GM12878 (cell line): ENCODE measurements at regions not wholly inside any gene's neighbourhood (a gene's known extent, or its start where the extent isn't known, plus 50 kb on each side); places are given as distances from the start of the nearest gene placed in this dataset.

ENCODE experiments used
- ATAC-seq: fragments of 200-7000 bp; cut with Tn5 transposase; 3 replicates; pipeline ENCODE4 v1.9.1; 2020; ENCODE audit warnings: mild to moderate bottlenecking, moderate library complexity
- BruUV-seq: library from RNA; stranded (reverse); fragments of 400-500 nt; replicated peaks from 2 replicates; lab custom pipeline; 2021; lab: Mats Ljungman, UMichigan
- CTCF ChIA-PET: fragments of 300-600 bp; sonication (Branson Sonifier 250); formaldehyde crosslinking; extraction: SDS; loops from one replicate; lab custom pipeline; 2021; ENCODE audit warnings: inconsistent platforms; lab: Yijun Ruan, JAX
- POLR2A ChIA-PET: fragments of 350-600 bp; formaldehyde crosslinking; extraction: SDS; loops from one replicate; lab custom pipeline; 2021; ENCODE audit warnings: inconsistent platforms; lab: Charles Lee
- RAD21 ChIA-PET: fragments of 300-600 bp; sonication (Branson Sonifier 250); formaldehyde crosslinking; loops from one replicate; lab custom pipeline; 2023; ENCODE audit warnings: antibody characterized with exemption; ENCODE audit not compliant: unreplicated experiment; lab: Charles Lee
- SMC1A ChIA-PET: fragments of 300-600 bp; sonication (Branson Sonifier 250); formaldehyde crosslinking; loops from one replicate; lab custom pipeline; 2023; ENCODE audit not compliant: unreplicated experiment, uncharacterized antibody; lab: Charles Lee
- DNase-seq: peaks from one replicate; pipeline ENCODE4 v3.0.0-alpha.2; 2011; ENCODE audit warnings: low read depth, low spot score
- FAIRE-seq: peaks from 3 replicates; lab custom pipeline; 2011; peaks lifted over from hg19 to GRCh38; lab: Jason Lieb, UNC
- H2AFZ ChIP-seq: 2 replicates; pipeline ENCODE4 v1.6.0; 2011; ENCODE audit warnings: low read depth, low read length, control low read depth; ENCODE audit not compliant: control insufficient read depth
- H3K27ac ChIP-seq: 2 replicates; pipeline ENCODE4 v1.5.1; 2011; ENCODE audit warnings: control low read depth; ENCODE audit not compliant: control insufficient read depth, insufficient read depth
- H3K27me3 ChIP-seq, 2 experiments: replicated peaks in 1 of 2; 2 replicates each; pipeline versions ENCODE4 v1.6.0 to v1.6.1; 2011; ENCODE audit warnings: low read length in 1 of 2; ENCODE audit not compliant: control insufficient read depth in 2 of 2, insufficient read depth in 2 of 2
- H3K36me3 ChIP-seq, 2 experiments: 2 replicates each; pipeline ENCODE4 v1.5.1; 2011; ENCODE audit warnings: low read length in 1 of 2; ENCODE audit not compliant: control insufficient read depth in 2 of 2, insufficient read depth in 2 of 2
- H3K4me1 ChIP-seq: 2 replicates; pipeline ENCODE4 v1.6.1; 2011; ENCODE audit warnings: mild to moderate bottlenecking, low read length, moderate library complexity, mixed read lengths; ENCODE audit not compliant: control insufficient read depth, insufficient read depth
- H3K4me2 ChIP-seq: 2 replicates; pipeline ENCODE4 v1.6.0; 2011; ENCODE audit warnings: control low read depth; ENCODE audit not compliant: control insufficient read depth, insufficient read depth
- H3K4me3 ChIP-seq: fragments of 200-600 bp; sonication (generic); 2 replicates; pipeline ENCODE4 v1.5.1; 2016
- H3K79me2 ChIP-seq: 2 replicates; pipeline ENCODE4 v1.6.0; 2011; ENCODE audit warnings: low read length; ENCODE audit not compliant: control insufficient read depth, insufficient read depth
- H3K9ac ChIP-seq: 2 replicates; pipeline ENCODE4 v1.8.0; 2011; ENCODE audit warnings: low read length, control low read depth, mixed read lengths; ENCODE audit not compliant: control insufficient read depth, insufficient read depth
- H3K9me3 ChIP-seq: replicated peaks from 3 replicates; pipeline ENCODE4 v1.5.1; 2011; ENCODE audit warnings: mild to moderate bottlenecking, low read length; ENCODE audit not compliant: control insufficient read depth, insufficient read depth
- H4K20me1 ChIP-seq: 2 replicates; pipeline ENCODE4 v1.6.0; 2011; ENCODE audit not compliant: control insufficient read depth, insufficient read depth
- ASH2L ChIP-seq: fragments of 300-600, 200-600 bp; sonication (generic); IDR thresholded peaks from 2 replicates; pipeline ENCODE4 v1.6.1; 2017; ENCODE audit warnings: low read depth, mild to moderate bottlenecking, borderline replicate concordance
- BCL11A ChIP-seq: IDR thresholded peaks from 2 replicates; pipeline ENCODE4 v1.6.1; 2011; ENCODE audit warnings: low read depth, low read length
- CHD1 ChIP-seq: IDR thresholded peaks from 2 replicates; pipeline ENCODE4 v1.6.1; 2012; ENCODE audit warnings: low read depth, low read length, improper control_type of control experiment
- HDAC2 ChIP-seq: fragments of 200-600 bp; sonication (generic); IDR thresholded peaks from 2 replicates; pipeline ENCODE4 v1.6.1; 2017
- KDM1A ChIP-seq: fragments of 200-600 bp; sonication (generic); IDR thresholded peaks from 2 replicates; pipeline ENCODE4 v1.6.1; 2016; ENCODE audit warnings: borderline replicate concordance
- MXI1 ChIP-seq: fragments of 150-350 bp; IDR thresholded peaks from 2 replicates; pipeline ENCODE4 v1.6.1; 2011; ENCODE audit warnings: low read depth, mild to moderate bottlenecking, inconsistent platforms, low read length, improper control_type of control experiment
- NR2C2 ChIP-seq: IDR thresholded peaks from 2 replicates; pipeline ENCODE4 v1.6.1; 2011; ENCODE audit warnings: borderline replicate concordance, low read depth; ENCODE audit not compliant: control insufficient read depth, insufficient read length
- PKNOX1 ChIP-seq: fragments of 450-650 bp; IDR thresholded peaks from 2 replicates; pipeline ENCODE4 v1.6.1; 2016; ENCODE audit warnings: mild to moderate bottlenecking
- PML ChIP-seq: IDR thresholded peaks from 2 replicates; pipeline ENCODE4 v1.6.1; 2012; ENCODE audit warnings: low read length, inconsistent platforms
- POU2F2 ChIP-seq: IDR thresholded peaks from 3 replicates; pipeline ENCODE4 v1.6.1; 2011; ENCODE audit warnings: low read depth, mild to moderate bottlenecking, low read length, borderline replicate concordance
- SUPT20H ChIP-seq: IDR thresholded peaks from 2 replicates; pipeline ENCODE4 v1.6.1; 2011; ENCODE audit warnings: low read depth, mild to moderate bottlenecking, low read length, moderate library complexity, borderline replicate concordance; ENCODE audit not compliant: control insufficient read depth
- WGBS: methylation state at CpG from one replicate; pipeline ENCODE4 v1.1.6; 2016; ENCODE audit warnings: low lambda C conversion rate; ENCODE audit not compliant: insufficient replicate concordance, insufficient coverage; ENCODE audit errors: missing lambda C conversion rate; 5-methylcytosine and 5-hydroxymethylcytosine counted together
- in situ Hi-C: fragments of 300-500 bp; cut with MboI; formaldehyde crosslinking; loops from 9 replicates; pipeline ENCODE4 v1.14.3; 2018; ENCODE audit warnings: mixed read lengths
- intact Hi-C: fragments of 100-400 bp; cut with micrococcal nuclease; formaldehyde crosslinking; loops from one replicate; pipeline ENCODE4 v1.14.2; 2022; ENCODE audit not compliant: unreplicated experiment
- TF ChIP-seq, protein P1 (sequence below): IDR thresholded peaks from 2 replicates; pipeline ENCODE4 v1.6.1; 2012; ENCODE audit warnings: low read depth, low read length, improper control_type of control experiment
- TF ChIP-seq, protein P2 (sequence below): fragments of 450-650 bp; IDR thresholded peaks from 2 replicates; pipeline ENCODE4 v1.6.1; 2014; ENCODE audit warnings: mild to moderate bottlenecking
- TF ChIP-seq, protein P3 (sequence below): IDR thresholded peaks from 2 replicates; pipeline ENCODE4 v1.6.1; 2011; ENCODE audit warnings: low read depth, mild to moderate bottlenecking, low read length, moderate library complexity, borderline replicate concordance; ENCODE audit errors: extremely low read depth

DNA sequence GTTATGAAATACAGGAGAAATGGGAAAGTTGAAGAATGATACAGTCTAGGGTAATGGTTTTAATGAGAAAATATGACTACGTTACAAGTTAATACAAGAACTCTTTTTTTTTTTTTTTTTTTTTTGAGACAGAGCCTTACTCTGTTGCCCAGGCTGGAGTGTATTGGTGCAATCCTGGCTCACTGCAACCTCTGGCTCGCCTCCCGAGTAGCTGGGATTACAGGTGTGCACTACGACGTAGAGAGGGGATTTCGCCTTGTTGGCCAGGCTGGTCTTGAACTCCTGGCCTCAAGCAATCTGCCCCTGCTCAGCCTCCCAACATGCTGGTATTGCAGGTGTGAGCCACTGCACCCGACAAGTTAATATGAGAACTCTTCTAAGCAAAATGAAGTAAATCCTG, 77.1 kb upstream of the SELENOP start:
- Histone ChIP-seq H3K36me3 (no peaks in the 10 kb centered on the region), H2AFZ (no peak overlapping the region), H3K79me2 (no peaks in the 10 kb centered on the region), H3K27me3 (no peaks in the 10 kb centered on the region; a peak in 1 of 4 replicates), H3K4me1 (no peaks in the 10 kb centered on the region), H3K4me2 (no peak overlapping the region), H4K20me1 (no peaks in the 10 kb centered on the region), H3K27ac (no peak overlapping the region), H3K9me3 (no peaks in the 10 kb centered on the region), H3K9ac (no peak overlapping the region), H3K4me3 (no peak overlapping the region)
- DNase-seq (no peak), FAIRE-seq (no peak), ATAC-seq (no peak)
- intact Hi-C loops (loop anchor here (5.0 kb wide), 3 partner anchors 121 to 1031 kb away; no protein-coding TSS in a partner anchor), in situ Hi-C loops (no loop called here)
- POLR2A ChIA-PET, result no interaction called here
- RAD21 ChIA-PET, result interaction anchor here (0.9 to 3.1 kb wide), 23 partner anchors 10 to 1045 kb away, joined by 3 to 28 read pairs (median 5); partner anchors contain the start of gene GHR
- CTCF ChIA-PET, result interaction anchor here (0.7 to 3.5 kb wide), 44 partner anchors 9 to 1984 kb away, joined by 3 to 29 read pairs (median 6); partner anchors contain the start of gene GHR
- TF ChIP-seq ASH2L, result no peak
- TF ChIP-seq PML, result no peak
- TF ChIP-seq, protein P1, sequence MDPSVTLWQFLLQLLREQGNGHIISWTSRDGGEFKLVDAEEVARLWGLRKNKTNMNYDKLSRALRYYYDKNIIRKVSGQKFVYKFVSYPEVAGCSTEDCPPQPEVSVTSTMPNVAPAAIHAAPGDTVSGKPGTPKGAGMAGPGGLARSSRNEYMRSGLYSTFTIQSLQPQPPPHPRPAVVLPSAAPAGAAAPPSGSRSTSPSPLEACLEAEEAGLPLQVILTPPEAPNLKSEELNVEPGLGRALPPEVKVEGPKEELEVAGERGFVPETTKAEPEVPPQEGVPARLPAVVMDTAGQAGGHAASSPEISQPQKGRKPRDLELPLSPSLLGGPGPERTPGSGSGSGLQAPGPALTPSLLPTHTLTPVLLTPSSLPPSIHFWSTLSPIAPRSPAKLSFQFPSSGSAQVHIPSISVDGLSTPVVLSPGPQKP, result no peak
- TF ChIP-seq, protein P2, sequence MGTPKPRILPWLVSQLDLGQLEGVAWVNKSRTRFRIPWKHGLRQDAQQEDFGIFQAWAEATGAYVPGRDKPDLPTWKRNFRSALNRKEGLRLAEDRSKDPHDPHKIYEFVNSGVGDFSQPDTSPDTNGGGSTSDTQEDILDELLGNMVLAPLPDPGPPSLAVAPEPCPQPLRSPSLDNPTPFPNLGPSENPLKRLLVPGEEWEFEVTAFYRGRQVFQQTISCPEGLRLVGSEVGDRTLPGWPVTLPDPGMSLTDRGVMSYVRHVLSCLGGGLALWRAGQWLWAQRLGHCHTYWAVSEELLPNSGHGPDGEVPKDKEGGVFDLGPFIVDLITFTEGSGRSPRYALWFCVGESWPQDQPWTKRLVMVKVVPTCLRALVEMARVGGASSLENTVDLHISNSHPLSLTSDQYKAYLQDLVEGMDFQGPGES, result no peak
- no peak for TF ChIP-seq HDAC2
- TF ChIP-seq POU2F2, result no peak
- TF ChIP-seq NR2C2, result no peak
- TF ChIP-seq SUPT20H, result no peak
- no peak for TF ChIP-seq PKNOX1
- TF ChIP-seq BCL11A, result no peak
- TF ChIP-seq CHD1, result no peak
- no peak for TF ChIP-seq MXI1
- TF ChIP-seq KDM1A, result no peak
- TF ChIP-seq, protein P3, sequence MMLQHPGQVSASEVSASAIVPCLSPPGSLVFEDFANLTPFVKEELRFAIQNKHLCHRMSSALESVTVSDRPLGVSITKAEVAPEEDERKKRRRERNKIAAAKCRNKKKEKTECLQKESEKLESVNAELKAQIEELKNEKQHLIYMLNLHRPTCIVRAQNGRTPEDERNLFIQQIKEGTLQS, result no peak
- 41% methylated on average over 7 of the region's 7 CpGs for WGBS
- no TSS peak for BruUV-seq
- SMC1A ChIA-PET, result interaction anchor here (0.6 to 2.8 kb wide), 31 partner anchors 10 to 1035 kb away, joined by 3 to 17 read pairs (median 5); no protein-coding TSS in a partner anchor
